ENCODE measurements at regions not wholly inside any gene's neighbourhood (a gene's known extent, or its start where the extent isn't known, plus 50 kb on each side); places are given as distances from the start of the nearest gene placed in this dataset.
"Not testable (repeated sequence)": the region's sequence is repeated elsewhere in the genome, so short reads cannot be mapped to it uniquely, and the experiment has no call there.

GRCh38 chrX:552496-552895, 78.1 kb upstream of the SHOX start:
- TF ChIP-seq, protein P1, sequence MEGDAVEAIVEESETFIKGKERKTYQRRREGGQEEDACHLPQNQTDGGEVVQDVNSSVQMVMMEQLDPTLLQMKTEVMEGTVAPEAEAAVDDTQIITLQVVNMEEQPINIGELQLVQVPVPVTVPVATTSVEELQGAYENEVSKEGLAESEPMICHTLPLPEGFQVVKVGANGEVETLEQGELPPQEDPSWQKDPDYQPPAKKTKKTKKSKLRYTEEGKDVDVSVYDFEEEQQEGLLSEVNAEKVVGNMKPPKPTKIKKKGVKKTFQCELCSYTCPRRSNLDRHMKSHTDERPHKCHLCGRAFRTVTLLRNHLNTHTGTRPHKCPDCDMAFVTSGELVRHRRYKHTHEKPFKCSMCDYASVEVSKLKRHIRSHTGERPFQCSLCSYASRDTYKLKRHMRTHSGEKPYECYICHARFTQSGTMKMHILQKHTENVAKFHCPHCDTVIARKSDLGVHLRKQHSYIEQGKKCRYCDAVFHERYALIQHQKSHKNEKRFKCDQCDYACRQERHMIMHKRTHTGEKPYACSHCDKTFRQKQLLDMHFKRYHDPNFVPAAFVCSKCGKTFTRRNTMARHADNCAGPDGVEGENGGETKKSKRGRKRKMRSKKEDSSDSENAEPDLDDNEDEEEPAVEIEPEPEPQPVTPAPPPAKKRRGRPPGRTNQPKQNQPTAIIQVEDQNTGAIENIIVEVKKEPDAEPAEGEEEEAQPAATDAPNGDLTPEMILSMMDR (IDR thresholded peaks at IDR 0.05): no peak
- Mint-ChIP-seq H3K4me3 (no peak overlapping the region), H3K27me3 (ENCODE audit: low read depth in 2 of 2) (no peaks in the 10 kb centered on the region), H3K27ac (no peak overlapping the region), H3K36me3 (no peaks in the 10 kb centered on the region), H3K9me3 (peaks cover 24 to 26% of the 10 kb centered on the region in 2 donors), H3K4me1 (no peaks in the 10 kb centered on the region)
- no peak for ATAC-seq
- no peaks in the 10 kb centered on the region for H3K4me1 ChIP-seq (ENCODE audit: control insufficient read depth, insufficient read depth, low read length)
- H3K9me3 ChIP-seq (ENCODE audit: control insufficient read depth, insufficient read depth, low read length): peaks cover 11% of the 10 kb centered on the region
- intact Hi-C loops (cut with micrococcal nuclease): no loop called here
- no peaks in the 10 kb centered on the region for H3K36me3 ChIP-seq (ENCODE audit: control insufficient read depth, insufficient read depth, low read length)
- H3K27ac ChIP-seq (ENCODE audit: low read length): no peak overlapping the region
- H3K27me3 ChIP-seq (ENCODE audit: control insufficient read depth, insufficient read depth, low read length): no peaks in the 10 kb centered on the region
- DNase-seq: no peak
- WGBS (ENCODE audit: insufficient coverage): 91% methylated on average over 17 of the region's 17 CpGs
- no peak overlapping the region for H3K4me3 ChIP-seq (ENCODE audit: low read length)

DNA sequence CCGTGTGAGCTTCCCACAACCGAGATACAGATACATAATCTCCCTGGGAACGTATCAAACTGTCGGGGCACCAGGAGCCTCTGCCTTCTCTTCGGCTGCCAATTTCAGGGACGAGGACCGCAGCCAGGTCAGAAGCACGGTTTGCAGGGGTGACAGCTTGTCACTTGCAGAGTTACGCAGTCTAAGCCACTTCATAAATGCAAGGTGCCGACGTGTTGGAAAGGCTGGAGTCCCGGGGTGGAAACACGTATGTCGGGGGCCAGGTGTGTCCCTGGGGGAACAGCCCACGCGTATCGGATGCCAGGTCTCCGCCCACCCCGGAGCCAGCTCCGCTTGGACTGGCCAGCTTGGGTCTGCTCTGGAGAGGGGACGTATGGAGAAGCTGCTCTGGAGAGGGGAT, 76.3 kb upstream of the SHOX start:
- intact Hi-C loops (cut with micrococcal nuclease): no loop called here
- WGBS (ENCODE audit: insufficient coverage): 91% methylated on average over 21 of the region's 21 CpGs
- no peaks in the 10 kb centered on the region for H3K4me1 Mint-ChIP-seq

GRCh38 chrX:555725-556666, 74.6 kb upstream of the SHOX start:
- Mint-ChIP-seq H3K27me3 (ENCODE audit: low read depth in 2 of 2) (no peaks in the 10 kb centered on the region), H3K4me1 (no peaks in the 10 kb centered on the region), H3K27ac (no peak overlapping the region), H3K9me3 (peaks cover 5 to 6% of the 10 kb centered on the region in 2 donors), H3K36me3 (no peaks in the 10 kb centered on the region), H3K4me3 (no peak overlapping the region)
- ATAC-seq (no peak), DNase-seq (no peak)
- no peaks in the 10 kb centered on the region for H3K4me1 ChIP-seq (ENCODE audit: control insufficient read depth, insufficient read depth, low read length)
- intact Hi-C loops (cut with micrococcal nuclease): no loop called here
- WGBS (ENCODE audit: insufficient coverage): 88% methylated on average over 37 of the region's 37 CpGs
- TF ChIP-seq, protein P1 (IDR thresholded peaks at IDR 0.05): no peak
- H3K27me3 ChIP-seq (ENCODE audit: control insufficient read depth, insufficient read depth, low read length): no peaks in the 10 kb centered on the region
- peaks cover 11% of the 10 kb centered on the region for H3K9me3 ChIP-seq (ENCODE audit: control insufficient read depth, insufficient read depth, low read length)
- no peaks in the 10 kb centered on the region for H3K36me3 ChIP-seq (ENCODE audit: control insufficient read depth, insufficient read depth, low read length)
- no peak overlapping the region for H3K4me3 ChIP-seq (ENCODE audit: low read length)
- H3K27ac ChIP-seq (ENCODE audit: low read length): no peak overlapping the region

More for the DNA sequence above, 76.3 kb upstream of the SHOX start:
- H3K36me3 Mint-ChIP-seq: no peaks in the 10 kb centered on the region
- H3K4me3 Mint-ChIP-seq: no peak overlapping the region
- TF ChIP-seq, protein P1 (IDR thresholded peaks at IDR 0.05): no peak
- H3K27me3 Mint-ChIP-seq (ENCODE audit: low read depth in 2 of 2): no peaks in the 10 kb centered on the region
- ATAC-seq: no peak
- no peak overlapping the region for H3K27ac ChIP-seq (ENCODE audit: low read length)
- DNase-seq: no peak
- H3K27me3 ChIP-seq (ENCODE audit: control insufficient read depth, insufficient read depth, low read length): no peaks in the 10 kb centered on the region
- no peak overlapping the region for H3K4me3 ChIP-seq (ENCODE audit: low read length)
- H3K36me3 ChIP-seq (ENCODE audit: control insufficient read depth, insufficient read depth, low read length): no peaks in the 10 kb centered on the region
- H3K9me3 ChIP-seq (ENCODE audit: control insufficient read depth, insufficient read depth, low read length): peaks cover 11% of the 10 kb centered on the region
- H3K9me3 Mint-ChIP-seq: peaks cover 20 to 22% of the 10 kb centered on the region in 2 donors
- no peak overlapping the region for H3K27ac Mint-ChIP-seq
- H3K4me1 ChIP-seq (ENCODE audit: control insufficient read depth, insufficient read depth, low read length): no peaks in the 10 kb centered on the region

DNA sequence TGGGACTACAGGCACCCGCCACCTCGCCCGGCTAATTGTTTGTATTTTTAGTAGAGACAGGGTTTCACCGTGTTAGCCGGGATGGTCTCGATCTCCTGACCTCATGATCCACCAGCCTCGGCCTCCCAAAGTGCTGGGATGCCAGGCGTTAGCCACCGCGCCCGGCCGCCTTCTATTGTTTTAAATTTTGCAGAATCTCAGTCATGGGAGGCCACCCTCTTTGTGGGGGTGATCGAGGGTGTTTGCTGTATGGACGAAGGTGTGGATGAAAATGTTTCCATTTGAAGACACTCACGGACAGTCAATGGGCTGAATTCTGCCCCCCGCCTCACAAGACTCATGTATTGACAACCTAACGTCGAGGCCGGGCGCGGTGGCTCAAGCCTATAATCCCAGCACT, 73.0 kb upstream of the SHOX start:
- intact Hi-C loops (cut with micrococcal nuclease); H3K4me3 Mint-ChIP-seq; H3K36me3 ChIP-seq (ENCODE audit: control insufficient read depth, insufficient read depth, low read length); H3K4me1 Mint-ChIP-seq; H3K9me3 Mint-ChIP-seq; H3K4me1 ChIP-seq (ENCODE audit: control insufficient read depth, insufficient read depth, low read length); H3K4me3 ChIP-seq (ENCODE audit: low read length); H3K27ac ChIP-seq (ENCODE audit: low read length); DNase-seq; H3K9me3 ChIP-seq (ENCODE audit: control insufficient read depth, insufficient read depth, low read length); H3K27ac Mint-ChIP-seq; H3K27me3 Mint-ChIP-seq (ENCODE audit: low read depth in 2 of 2); H3K27me3 ChIP-seq (ENCODE audit: control insufficient read depth, insufficient read depth, low read length); ATAC-seq; H3K36me3 Mint-ChIP-seq: not testable (repeated sequence)
- WGBS (ENCODE audit: insufficient coverage): 91% methylated on average over 21 of the region's 21 CpGs

DNA sequence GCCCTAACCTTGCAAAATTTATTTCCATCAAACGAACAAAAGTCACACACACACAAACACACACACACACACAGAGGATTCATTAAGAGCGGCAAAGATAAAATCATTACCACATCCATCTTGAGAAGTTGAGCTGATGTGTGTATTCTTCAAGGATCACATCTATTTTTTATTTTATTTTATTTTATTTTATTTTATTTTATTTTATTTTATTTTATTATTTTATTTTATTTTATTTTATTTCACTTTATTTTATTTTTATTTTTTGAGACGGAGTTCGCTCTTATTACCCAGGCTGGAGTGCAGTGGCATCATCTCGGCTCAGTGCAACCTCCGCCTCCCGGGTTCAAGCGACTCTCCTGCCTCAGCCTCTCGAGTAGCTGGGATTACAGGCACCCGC, 71.3 kb upstream of the SHOX start:
- DNase-seq; H3K9me3 ChIP-seq (ENCODE audit: control insufficient read depth, insufficient read depth, low read length); intact Hi-C loops (cut with micrococcal nuclease); H3K4me3 Mint-ChIP-seq; H3K36me3 ChIP-seq (ENCODE audit: control insufficient read depth, insufficient read depth, low read length); H3K4me1 ChIP-seq (ENCODE audit: control insufficient read depth, insufficient read depth, low read length); H3K36me3 Mint-ChIP-seq; H3K27ac ChIP-seq (ENCODE audit: low read length); H3K4me3 ChIP-seq (ENCODE audit: low read length); H3K27me3 Mint-ChIP-seq (ENCODE audit: low read depth in 2 of 2); H3K9me3 Mint-ChIP-seq; H3K27ac Mint-ChIP-seq; ATAC-seq; H3K27me3 ChIP-seq (ENCODE audit: control insufficient read depth, insufficient read depth, low read length); H3K4me1 Mint-ChIP-seq: not testable (repeated sequence)
- WGBS (ENCODE audit: insufficient coverage): 83% methylated on average over 8 of the region's 10 CpGs
